Activated T-cell treated with anti-CD3 and anti-CD28 coated beads for 24 hours (primary cell): ENCODE measurements at regions not wholly inside any gene's neighbourhood (a gene's known extent, or its start where the extent isn't known, plus 50 kb on each side); places are given as distances from the start of the nearest gene placed in this dataset.
A peak's percentile ranks its signal among the peaks of the same experiment; 100 is the strongest.

Source experiments
- DNase-seq: peaks from one replicate; pipeline ENCODE4 v3.0.0-alpha.2; 2020; ENCODE audit warnings: low read depth

DNA sequence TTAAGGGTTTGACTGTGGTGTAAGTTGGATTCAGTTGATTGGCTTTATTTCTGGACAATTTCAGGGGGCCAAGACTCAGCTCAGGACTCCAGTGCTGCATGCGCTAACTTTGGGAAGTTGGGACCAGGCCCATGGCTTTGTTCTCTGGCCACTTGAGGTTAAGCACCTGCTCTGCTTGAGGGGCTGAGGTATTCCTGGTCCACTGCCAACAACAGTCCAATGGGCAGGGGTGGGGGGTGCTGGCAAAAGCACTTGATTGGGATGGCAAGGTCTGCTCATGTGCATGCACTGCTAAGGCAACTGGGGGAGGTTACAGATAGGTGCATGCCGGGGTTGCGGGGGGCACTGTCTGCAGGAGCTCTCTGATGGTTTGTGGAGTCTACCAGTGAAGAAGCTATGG, 52.6 kb upstream of the ASB17 start:
- DNase-seq: no peak

DNA sequence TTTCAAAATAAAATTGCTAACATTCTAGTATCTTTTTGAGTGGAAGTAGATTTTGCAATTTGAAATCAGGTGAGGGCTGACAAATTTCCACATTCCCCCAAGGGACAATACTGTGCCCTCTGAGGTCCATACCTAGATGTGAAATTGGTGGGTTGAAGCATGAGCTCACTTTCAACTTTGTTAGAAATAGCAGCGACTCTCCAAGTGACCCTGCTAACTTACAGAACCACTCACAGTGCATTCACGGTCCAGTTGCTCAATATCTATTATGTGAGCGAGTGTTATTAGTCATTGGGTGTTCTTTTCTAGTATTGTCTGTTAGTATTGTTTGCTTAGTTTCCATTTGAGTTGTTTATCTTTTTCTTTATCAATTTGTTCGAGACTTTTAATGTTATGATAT, 53.6 kb upstream of the ASB17 start:
- no peak for DNase-seq

DNA sequence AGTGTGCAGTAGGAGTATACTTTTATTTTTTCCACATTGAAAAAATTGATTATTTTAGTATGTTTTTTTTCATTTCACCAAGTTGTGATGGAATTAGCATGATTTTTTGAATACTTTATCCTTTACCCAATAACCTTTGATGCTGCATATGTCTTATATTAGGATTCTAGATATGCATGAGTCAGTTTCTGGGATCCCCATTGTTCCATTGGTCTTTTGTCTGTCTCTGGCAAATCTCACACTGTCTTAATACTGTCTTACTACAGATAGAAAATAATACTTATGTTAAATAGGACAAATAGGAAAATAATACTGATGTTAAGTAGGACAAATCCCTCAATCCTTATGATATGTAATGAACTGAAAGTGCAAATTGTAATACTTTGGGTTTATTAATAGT, 54.3 kb upstream of the ASB17 start:
- no peak for DNase-seq

DNA sequence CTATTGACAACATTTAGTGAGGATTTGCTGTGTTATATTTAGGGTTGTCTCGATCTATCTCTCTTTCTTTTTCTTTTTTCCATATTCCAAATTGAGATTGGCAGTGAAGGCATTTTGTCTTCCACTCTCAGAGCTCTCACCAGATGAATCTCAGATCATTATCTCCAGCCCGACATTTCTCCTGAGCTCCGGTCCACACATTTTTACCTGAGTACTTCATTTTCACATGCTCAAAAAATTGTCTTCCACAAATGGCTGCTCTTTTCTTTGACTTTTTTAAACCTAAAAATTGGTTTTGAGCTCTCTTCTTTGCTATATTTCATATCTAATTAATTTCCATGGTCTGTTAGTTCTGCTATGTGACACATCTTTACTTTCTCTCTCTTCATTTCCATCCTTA, 56.9 kb upstream of the ASB17 start:
- DNase-seq: no peak

DNA sequence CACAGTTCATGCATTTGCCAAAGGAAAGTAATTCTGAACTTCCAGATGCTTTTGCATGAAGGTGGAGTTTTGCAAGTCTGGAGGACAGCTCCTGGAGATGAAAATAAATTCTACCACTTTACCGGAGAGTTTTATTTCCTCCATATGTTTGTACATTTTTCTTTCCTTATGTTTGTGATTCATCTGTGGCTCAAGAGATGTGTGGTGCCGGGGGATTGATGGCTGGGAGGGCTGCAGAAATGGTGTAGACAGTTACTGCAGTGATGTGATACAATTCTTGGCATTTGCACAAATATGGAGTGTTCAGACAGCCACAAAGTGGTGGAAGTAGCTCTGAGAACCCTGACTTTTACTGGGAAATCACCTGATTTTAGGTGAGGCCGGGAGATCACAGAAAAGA, 58.5 kb upstream of the ASB17 start:
- DNase-seq: no peak

DNA sequence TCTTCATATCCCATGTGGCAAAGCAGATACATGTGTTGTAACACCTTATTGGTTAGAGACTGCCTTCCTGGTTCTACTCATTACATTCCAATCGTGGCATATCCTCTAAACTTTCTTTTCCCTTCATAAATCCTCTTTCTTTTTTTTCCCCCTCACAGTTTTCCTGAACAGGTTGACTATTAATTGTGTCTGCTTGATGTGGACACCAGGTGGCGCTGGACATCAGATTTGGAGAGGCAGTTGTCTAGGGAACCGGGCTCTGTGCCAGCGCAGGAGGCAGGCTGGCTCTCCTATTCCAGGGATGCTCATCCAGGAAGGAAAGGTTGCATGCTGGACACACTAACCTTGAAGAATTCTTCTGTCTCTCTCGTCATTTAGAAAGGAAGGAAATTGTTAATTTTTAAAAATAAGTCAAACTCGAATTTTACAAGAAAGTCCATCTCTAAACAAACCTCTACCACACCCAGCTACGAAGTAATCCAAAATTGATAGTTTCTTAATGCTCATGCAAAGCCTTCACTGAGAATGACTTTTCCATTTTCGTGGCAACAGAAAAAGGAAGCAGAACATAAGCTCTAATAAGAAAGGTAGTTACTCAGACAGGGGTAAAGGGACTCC, 59.4 kb upstream of the ASB17 start:
- DNase-seq: peak; percentile 56

DNA sequence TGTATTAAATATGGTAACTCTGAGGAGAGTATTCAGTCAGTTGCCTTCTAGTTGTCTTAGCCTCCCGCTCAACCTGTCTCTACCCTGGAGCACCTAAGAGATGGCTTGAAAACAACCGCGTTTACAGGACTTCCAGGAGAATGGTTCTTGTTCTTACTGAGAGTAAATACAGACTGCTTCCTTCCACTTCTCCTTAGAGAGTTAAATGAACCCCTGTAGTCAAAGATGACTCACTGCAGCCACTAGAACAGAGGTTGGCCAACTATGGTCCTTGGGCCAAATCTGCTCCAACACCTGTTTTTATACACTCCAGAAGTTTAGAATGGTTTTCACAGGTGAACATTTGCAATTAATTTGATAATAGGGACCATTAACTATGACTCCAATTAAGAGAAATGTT, 60.1 kb upstream of the ASB17 start:
- DNase-seq: no peak

DNA sequence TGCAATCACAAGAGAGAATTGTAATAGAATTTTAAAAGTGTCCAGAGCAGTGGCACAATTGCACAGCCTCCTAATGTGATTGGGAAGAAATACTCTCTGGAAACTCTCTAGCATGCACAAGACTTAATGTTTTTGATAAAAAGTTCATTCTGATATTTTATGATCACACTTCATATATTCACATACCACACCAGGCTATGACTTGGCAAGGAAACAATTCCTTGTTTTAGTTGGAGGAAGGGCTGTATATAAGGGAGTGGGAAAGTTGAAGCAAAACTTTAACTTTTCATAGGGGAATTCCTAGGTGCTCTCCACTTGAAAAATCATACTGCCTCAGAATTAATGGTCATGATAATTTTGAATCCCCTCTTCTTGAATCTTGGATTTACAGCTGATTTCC, 61.5 kb upstream of the ASB17 start:
- DNase-seq: no peak

DNA sequence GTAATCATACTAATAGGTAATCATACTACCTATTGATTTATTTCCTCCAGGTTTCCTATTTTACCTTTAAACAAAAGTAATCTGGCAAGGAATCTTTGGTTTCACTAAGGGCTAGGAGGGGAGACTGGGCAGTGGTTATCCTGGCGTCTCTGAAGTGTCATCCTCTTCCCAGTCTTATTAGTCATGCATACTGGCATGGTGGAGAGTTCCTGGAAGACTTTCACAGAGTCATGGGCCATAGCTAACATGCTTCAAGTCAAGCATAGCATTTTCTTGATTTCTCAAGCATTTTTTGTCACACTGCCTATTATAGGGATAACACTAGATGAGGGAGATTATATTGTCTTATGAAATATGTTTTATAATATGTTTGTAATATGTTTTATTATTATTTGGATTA, 64.0 kb upstream of the ASB17 start:
- DNase-seq: no peak

DNA sequence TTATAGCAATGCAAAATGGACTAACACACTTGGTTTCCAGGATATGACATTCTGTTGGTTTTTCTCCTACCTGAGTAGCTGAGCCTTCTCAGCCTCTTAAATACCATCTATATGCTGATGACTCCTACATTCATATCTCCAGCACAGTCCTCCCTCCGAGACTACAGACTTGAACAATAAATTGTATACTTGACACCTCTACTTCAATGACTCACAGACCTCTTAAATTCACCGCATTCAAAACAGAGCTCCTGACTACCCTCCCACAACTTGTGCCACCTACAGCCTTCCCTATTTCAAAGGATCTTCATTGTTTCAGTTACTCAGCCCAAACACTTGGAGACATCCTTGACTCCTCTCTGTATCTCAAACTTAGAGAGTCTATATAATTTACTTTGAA, 66.8 kb upstream of the ASB17 start:
- no peak for DNase-seq

DNA sequence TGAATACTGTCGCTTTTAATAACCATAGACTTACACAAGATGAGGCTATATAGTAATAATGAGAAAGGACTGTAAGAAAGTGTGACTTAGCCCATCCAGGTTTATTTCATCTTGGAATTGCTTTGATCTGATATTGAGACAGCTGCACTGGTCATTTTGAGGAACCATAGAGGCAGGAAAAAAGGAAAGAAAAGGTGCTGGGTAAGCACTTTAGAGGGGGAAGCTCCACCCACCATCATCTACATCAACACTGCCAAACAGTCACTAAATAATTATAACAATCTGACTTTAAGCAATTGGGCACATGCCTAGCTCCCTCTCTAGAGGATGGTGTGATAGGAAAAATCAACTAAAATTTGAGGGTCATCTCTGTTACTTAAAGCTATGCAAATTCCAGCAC, 70.6 kb upstream of the ST6GALNAC3 start:
- no peak for DNase-seq

DNA sequence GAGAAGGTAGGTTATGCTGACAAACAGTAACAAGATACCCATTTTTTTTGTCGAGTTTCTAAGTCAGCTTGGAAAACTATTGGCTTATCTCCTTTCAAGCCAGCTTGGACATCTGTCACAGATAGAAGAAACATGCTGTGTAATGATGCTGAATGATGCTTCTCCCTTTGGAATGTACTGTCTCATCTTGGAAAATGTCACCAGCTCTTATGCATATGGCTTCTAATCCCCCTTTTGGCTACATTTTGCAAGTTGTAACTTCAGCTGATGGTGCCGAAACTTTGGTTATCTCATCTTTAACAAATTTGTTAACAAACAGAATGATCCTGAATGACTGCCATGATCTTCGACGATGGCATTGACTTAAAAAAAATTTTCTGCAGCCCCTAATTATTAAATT, 68.8 kb upstream of the ST6GALNAC3 start:
- no peak for DNase-seq

DNA sequence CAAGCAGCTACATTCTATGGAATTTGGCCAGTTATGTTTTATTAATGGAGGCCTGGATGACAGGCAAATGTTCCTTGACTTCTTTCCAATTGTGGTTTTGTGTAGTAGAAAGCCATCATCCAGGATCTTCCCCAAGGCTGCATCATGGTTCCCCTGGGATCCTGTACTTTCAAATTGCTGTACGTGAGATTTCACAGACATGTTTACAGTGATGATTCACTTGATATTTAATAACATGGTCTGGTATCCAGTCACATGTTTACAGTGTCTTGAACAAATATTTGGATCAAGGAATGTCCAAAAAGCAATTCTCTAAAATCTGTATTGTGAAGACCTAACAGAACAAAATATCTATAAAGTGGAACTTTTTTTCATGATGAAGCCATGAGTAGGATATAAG, 68.3 kb upstream of the ST6GALNAC3 start:
- DNase-seq: no peak

DNA sequence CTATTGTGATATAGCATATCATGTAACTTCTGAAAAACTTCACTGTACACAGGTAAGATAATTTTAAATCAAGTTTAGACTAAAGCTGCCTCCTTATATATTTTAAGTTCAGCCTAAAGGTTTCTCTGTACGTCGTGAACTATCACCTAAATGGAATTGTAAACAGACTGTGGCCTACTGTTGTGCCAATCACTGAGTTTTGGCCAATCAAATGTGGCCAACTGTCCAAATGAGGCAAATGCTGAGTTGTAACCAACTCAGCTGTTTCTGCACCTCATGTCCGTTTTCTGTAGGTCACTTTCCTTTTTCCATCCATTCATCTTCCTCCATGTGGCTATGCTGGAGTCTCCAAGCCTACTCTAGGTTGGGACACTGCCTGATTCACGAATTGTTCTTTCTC, 63.7 kb upstream of the ST6GALNAC3 start:
- no peak for DNase-seq

DNA sequence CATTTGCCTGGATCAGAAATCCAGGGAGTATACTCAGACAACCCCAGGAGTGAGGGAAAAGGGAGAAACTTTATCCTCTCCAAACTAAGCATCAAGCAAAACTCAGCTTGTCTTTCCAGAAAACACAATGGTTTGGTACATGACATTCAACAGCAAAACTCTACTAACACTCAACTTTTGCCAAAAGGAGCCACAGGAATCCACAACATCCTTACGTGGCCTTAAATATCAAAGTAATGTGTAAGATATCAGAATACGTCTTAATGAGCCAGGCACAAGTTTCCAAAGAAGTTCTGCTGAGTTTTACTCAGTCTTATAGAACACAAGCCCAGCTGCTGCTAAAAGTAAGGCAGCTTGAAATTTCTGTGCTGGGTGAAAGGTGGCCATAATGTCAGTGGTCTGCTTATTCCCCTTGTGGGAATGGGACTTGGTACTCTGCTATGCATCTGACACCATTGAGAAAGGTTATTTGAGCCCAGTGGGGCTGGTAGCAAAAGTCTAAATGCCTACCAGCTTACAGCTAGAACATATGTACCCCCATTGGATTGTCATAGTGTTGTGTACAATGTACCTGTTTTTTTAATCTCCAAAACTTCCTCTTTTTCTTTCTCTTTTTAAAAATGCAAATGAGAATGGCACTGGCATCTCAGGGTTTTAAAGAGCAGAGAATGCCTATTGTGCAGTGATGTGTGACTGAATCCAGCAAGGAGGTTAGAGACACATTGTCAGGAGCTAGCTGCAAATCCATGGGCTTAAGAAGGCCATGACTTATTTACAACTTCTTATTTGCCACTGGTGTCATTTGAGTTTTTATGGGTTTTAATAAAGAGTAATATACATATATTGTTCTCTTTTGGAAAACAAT, 62.0 kb upstream of the ST6GALNAC3 start:
- no peak for DNase-seq

DNA sequence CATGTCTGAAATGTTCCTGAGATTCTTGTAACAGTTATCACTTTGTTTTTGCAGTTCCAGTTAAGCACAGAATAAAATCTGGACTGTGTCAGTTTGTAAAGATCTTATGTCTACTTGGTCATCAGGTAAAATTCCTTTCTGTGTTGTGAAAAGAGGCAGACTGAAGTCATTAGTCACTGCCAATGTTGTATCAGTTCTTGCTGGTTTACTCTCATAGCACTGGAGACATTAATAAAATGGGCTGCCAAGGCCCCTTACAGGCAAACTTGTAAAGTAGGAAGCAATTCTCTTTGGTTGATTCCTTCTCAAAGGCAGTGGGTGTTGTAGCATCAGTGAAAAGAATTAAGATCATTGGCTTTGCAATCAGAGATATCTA, 61.4 kb upstream of the ST6GALNAC3 start:
- DNase-seq: no peak

DNA sequence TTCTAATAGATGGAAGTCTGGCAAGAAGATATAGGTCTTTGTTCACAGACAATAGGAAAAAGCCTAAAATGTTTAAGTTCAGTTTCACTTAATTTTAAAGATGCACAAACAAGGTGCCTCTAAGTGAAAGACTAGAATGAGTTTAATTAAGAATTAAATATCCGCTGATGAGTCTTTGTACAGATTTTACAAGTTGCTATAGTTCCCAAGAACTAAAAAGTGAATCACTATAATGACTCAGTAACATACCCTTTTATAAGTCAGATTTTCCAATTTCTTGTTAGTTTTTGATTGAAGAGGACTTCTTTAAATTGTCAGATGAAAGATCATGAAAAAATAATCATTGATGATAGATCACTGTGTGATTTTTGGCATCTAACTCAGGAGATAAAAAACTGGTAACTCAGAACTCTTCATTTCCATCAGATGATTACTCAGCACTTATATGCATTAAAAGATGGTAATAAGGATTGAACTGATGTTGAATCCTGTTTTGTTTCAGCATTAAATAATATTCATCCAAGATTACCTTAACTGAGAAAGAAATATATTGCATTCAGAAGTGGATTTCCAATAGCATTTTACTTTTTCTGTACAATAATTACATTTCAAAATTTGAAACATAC, 59.0 kb upstream of the ST6GALNAC3 start:
- no peak for DNase-seq

DNA sequence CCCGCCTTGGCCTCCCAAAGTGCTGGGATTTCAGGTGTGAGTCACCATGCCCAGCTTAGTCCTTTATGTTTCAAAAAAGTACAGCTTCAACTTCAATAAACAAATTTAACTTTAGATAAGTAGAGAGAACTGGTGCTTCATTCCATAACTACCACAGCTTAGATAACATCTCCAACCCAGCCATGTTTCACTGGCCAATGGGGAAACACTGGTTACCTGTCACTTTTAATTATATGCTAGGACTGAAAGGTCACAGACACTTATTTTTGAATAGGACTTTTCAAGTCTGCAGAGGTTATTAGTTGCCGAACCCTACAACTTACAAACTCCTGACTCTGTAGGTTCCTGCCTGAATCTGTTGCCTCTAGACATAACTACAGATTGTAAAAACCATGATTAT, 56.5 kb upstream of the ST6GALNAC3 start:
- DNase-seq: no peak

DNA sequence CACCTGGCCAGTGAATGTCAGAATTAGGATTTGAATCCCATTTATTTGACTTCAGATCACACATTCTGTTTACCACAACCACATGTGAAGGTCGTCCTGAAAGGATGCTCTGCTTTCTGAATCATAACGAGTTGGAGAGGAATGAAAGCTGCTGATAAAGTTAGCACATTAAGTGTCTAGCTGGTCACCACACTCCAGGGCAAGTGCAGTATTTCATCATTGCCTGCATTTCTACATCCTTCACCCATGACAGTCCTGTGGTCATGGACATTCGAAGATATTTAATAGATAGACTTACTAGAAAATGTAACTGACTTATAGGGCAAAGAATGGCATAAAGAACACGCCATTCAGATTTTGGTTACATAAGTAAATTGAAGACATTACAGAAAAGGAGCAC, 52.7 kb upstream of the ST6GALNAC3 start:
- no peak for DNase-seq

DNA sequence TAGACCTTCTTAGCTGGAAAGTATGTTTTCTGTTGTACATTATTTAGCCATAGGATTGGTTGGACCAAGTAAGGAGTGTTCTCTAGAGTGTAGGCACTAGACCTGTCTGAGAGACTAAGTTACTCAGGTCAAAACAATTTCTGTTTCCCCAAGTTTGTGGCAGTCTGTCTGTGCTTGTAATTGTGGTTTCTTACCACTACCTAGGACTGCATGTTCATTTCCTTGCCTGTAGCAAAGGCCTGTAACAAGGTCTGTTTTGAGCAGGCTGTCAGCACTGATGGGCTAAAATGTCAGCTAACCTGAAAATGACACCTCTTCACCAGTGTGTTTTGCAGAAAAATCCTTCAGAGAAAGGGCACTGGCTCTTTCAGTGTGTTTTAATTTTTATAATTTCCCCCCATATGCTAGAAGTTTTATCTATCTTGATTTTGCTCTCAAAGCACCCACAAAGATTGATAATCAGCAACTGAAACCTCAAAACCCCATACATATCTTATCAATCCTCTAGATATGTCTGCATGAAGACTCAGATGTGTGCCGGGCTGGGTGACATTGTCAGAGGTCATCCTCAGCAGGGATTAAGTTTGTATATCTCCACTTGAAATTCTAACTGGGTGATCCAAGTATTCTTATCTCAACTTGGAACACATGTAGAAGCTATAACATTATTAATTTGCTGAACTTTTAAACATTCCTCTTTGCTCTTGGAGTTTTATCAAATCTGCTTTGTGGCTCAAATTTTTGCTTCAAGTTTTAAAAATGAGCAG, 50.7 kb upstream of the ST6GALNAC3 start:
- DNase-seq: no peak
